ENCODE measurements at regions not wholly inside any gene's neighbourhood (a gene's known extent, or its start where the extent isn't known, plus 50 kb on each side); places are given as distances from the start of the nearest gene placed in this dataset.

DNA sequence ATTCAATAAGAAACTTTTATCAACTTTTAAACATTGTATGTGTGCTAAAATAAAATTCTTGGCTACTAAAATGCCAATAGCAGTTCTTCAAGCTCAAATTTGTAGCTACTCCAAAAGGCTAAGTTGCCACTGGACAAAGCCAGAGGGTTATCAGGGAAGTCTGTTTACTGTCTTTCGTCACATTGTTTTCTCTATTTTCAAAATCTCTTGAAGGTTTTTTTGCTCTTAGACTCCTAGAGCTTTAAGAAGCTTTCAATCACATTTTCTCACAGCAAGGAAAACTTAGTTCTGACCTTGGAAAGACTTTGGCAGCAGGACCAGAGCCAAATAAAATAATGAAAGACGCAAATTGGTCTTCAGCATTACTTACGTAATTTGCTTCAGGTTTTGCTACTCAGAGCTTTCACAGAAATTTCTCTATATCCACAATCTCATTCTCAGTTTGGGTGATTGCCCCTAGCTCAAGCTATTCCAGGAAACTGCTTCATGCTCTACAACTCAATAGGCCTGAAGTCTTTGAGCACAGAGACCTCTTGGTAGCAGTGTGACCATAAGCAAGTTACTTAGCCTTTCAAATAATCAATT lies 257.7 kb downstream of the GABRG2 start:
- DNase-seq: no peak

GRCh38 chr5:162334944-162335343 lies 267.4 kb downstream of the GABRG2 start:
- DNase-seq: no peak

DNA sequence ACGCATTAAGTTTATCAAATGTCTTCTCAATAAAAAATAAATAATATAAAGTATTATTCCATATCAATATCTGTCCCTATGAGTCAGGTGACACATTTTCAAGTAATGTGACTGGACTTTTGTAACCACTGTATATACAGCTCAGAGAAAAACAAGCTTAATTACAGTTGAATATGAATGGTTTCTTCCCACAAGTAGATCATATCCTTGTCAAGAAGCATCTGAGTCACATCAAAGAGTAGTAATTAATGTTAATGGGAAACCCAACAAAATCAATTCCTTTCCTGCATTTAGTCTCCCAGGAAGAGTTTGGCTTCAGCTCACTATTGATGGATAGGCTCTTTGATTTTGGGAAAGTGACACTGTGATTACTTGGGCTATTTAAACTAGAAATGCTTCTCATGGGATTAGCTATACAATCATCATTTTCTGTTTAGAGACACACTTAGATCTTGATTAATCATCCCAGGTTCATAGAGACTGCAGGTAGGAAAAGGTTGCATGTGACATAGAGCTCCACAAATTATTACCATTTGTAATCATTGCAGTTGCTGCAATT lies 292.9 kb downstream of the GABRG2 start:
- DNase-seq: no peak

GRCh38 chr5:162372256-162372655 lies 304.7 kb downstream of the GABRG2 start:
- DNase-seq: no peak

GRCh38 chr5:162377895-162378294 lies 310.3 kb downstream of the GABRG2 start:
- no peak for DNase-seq

- no peak for DNase-seq
Measured at GRCh38 chr5:162382839-162383238, 315.3 kb downstream of the GABRG2 start.

DNA sequence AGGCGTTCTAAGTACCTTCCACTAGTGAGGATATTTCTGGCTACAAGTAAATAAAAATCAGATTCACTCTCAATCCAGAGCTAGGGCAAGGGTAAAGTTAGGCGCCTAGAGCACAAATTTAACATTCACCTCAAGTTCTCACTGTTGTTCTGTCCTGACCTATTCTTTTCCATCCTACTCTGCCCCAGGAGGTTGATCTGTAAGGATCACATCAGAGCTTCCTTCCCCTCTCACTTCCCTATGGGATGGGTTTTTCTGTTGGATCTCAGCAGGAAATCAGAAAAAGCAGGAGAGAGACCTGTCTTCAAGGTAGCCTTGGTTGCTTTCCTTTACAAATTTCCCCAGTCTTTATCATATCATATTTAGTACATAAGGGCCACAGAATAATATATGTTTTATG lies 316.7 kb downstream of the GABRG2 start:
- no peak for DNase-seq

DNA sequence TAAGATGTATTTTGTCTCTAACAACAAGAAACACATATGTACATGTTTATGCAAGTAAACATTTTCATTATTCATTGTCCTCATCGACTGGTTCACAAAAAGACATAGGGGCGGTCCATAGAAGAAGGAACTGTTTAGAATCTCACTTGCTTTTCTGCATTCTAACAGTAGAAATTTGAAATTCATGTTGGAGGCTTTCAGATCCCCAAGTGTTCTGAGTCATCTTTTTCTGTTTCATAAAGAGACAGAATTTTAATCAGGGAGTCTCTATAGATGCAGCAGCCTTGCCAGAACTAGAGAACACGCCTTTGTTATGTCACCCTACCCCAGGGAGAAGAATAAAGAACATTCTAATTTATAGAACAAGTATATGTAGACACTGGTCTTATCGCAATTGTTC lies 324.3 kb downstream of the GABRG2 start:
- DNase-seq: no peak

DNA sequence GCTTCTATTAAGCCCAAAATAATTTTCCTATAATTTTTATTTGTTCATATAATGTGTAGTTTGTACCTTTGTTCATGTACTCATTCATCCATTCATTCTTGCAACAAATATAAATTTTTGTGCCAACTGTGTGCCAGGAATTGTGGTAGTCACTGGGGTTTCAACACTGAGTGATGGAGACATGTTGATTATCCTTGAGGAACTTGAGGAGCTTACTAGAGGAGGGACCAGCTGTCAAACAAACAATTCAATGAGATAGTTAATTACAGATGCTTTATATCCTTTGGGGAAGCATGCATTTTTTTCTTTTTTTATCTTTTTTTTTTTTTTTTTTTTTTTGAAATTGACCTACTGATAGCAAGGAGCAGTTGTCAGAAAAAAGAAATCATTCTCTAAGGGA lies 324.8 kb downstream of the GABRG2 start:
- DNase-seq: no peak

DNA sequence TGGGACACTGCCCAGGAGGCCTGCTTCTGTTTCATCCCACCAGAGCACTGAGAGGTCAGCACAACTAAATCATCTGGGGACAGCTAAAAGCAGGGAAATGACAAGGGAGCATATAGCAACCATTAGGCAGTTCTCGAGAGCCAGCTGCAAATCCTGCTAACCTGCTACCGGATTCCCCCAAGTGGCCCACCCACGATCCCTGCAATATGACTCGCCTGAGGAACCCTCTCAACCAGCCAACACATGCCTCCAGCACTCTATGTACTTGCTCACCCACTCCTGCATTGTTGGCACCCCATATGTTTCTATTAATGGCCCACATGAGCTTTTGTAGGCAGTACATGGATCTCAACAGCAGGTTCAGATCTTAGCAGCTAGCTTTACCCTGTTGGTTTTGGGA lies 326.0 kb downstream of the GABRG2 start:
- DNase-seq: no peak

- DNase-seq: no peak
Measured at GRCh38 chr5:162407614-162408013, 340.0 kb downstream of the GABRG2 start.

DNA sequence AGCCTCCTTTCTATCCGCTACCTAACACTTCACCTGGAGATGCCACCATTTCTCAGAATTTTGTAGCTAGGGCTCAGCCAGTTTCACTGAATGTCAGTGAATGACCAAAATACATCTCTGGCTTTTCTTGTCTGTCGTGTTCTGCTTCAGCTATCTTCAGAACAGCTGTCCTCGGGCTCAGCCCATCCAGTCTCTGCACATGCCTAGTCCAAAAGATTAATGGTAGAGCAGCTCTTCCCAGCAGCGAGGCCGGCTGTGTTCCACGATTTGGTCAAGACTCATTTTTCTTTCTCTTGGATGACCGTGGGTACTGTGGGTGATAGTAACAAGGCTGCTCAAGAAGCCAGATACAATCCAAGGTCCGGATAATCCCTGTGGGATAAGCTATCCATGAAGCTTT lies 342.8 kb downstream of the GABRG2 start:
- DNase-seq: no peak

- no peak for DNase-seq
Measured at GRCh38 chr5:162429142-162429541, 361.6 kb downstream of the GABRG2 start.

- no peak for DNase-seq
Measured at GRCh38 chr5:162434281-162434680, 366.7 kb downstream of the GABRG2 start.

- DNase-seq: no peak
Measured at GRCh38 chr5:162436055-162436454, 368.5 kb downstream of the GABRG2 start.

DNA sequence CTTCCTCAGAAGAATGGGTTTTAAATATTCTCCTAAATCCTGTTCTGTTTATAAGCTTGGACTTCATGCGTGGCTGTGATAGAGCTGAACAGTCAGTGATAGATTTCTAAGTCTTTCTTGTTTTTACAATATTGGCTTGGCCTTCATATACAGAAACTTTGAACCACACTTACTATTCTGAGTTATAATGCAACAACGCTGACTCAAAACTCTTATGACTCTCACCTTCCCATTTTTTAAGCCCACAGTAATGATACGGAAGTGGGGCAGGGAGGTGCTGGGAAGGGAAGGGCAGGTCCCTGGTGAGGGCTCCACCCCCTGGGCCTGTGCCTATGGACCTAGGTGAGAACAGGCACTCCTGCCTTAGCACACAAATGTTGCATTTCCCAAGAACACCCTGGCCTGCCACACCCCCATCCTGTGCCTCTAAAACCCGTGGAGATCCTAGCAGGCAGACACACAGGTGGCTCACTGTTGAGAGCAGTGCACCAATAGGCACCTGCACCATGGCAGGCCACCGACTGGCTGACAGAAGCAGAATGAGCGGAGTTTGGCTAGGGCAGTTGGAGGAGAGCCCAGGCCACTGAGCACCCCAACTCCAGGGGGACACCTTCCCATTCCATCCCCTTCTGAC lies 376.7 kb downstream of the GABRG2 start:
- DNase-seq: no peak

GRCh38 chr5:162456086-162456485 lies 388.5 kb downstream of the GABRG2 start:
- no peak for DNase-seq

GRCh38 chr5:162466011-162466410 lies 398.4 kb downstream of the GABRG2 start:
- DNase-seq: no peak

- no peak for DNase-seq
Measured at GRCh38 chr5:162473041-162473714, 405.6 kb downstream of the GABRG2 start.

DNA sequence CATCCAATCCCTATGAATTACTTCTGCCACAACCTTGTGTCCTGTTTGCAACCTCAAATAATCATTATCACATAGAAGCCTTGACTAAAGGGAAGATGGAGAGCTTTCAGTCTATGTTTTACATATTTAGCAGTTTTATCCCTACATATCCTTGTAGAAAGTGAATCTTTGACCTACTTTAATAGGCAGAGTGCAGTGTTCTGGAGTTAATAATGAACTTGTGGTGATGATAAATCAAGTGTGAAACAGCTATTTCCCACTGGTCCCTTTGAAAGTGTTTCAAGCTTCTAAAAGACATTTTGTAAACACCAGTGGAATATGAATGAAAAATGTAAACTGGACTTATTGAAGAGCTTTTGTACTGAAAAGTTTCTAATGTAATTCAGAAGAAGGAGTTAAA lies 406.7 kb downstream of the GABRG2 start:
- DNase-seq: no peak

DNA sequence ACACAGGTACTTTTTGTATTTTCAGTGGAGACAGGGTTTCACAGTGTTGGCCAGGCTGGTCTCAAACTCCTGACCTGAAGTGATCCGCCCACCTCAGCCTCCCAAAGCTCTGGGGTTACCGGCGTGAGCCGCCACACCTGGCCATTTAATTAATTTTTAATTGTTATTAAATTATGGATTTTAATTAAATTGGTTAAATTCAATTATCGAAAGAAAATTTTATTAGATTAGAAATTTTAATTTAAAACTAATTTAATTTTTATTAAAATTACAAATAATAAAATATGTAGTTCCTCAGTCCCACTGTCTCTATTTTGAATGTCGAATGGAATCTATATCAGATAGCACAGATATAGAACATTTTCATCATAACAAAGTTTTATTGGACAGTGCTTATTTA lies 416.5 kb downstream of the GABRG2 start:
- no peak for DNase-seq

- DNase-seq: no peak
Measured at GRCh38 chr5:162484986-162485385, 417.4 kb downstream of the GABRG2 start.

- no peak for DNase-seq
Measured at GRCh38 chr5:162485666-162486292, 418.2 kb downstream of the GABRG2 start.
